ENCODE measurements at regions not wholly inside any gene's neighbourhood (a gene's known extent, or its start where the extent isn't known, plus 50 kb on each side); places are given as distances from the start of the nearest gene placed in this dataset.

GRCh38 chr9:79477241-79477840, 94.4 kb upstream of the TLE4 start:
- no peak for DNase-seq
- Histone ChIP-seq H3K27me3 (replicated peaks in 2 of 5; ENCODE audit: control insufficient read depth in 4 of 5, insufficient read depth in 5 of 5, low read length in 4 of 5) (no peaks in the 10 kb centered on the region), H3K9me3 (ENCODE audit: control extremely low read depth in 1 of 5, control insufficient read depth in 4 of 5, insufficient read depth in 2 of 5, low read depth in 1 of 5, low read length in 4 of 5) (no peaks in the 10 kb centered on the region), H3K27ac (ENCODE audit: insufficient read depth in 1 of 2, low read depth in 1 of 2, low read length in 2 of 2, poor library complexity in 1 of 2, severe bottlenecking in 2 of 2) (no peak overlapping the region), H3K36me3 (ENCODE audit: control insufficient read depth in 4 of 4, insufficient read depth in 4 of 4, low read length in 3 of 4) (no peaks in the 10 kb centered on the region), H3K4me3 (ENCODE audit: control insufficient read depth in 1 of 7, extremely low read depth in 1 of 7, insufficient read depth in 4 of 7, low read depth in 2 of 7, low read length in 6 of 7) (no peak overlapping the region), H3K4me1 (ENCODE audit: control extremely low read depth in 1 of 4, control insufficient read depth in 4 of 4, insufficient read depth in 4 of 4, low read length in 3 of 4) (no peaks in the 10 kb centered on the region)
- WGBS (ENCODE audit: insufficient coverage): 100% methylated on average over 3 of the region's 3 CpGs
- POLR2A ChIA-PET: no interaction called here
- CTCF ChIA-PET: interaction anchor here (2.2 kb wide), 1 partner anchor 14 kb away, joined by 6 read pairs; no protein-coding TSS in a partner anchor

DNA sequence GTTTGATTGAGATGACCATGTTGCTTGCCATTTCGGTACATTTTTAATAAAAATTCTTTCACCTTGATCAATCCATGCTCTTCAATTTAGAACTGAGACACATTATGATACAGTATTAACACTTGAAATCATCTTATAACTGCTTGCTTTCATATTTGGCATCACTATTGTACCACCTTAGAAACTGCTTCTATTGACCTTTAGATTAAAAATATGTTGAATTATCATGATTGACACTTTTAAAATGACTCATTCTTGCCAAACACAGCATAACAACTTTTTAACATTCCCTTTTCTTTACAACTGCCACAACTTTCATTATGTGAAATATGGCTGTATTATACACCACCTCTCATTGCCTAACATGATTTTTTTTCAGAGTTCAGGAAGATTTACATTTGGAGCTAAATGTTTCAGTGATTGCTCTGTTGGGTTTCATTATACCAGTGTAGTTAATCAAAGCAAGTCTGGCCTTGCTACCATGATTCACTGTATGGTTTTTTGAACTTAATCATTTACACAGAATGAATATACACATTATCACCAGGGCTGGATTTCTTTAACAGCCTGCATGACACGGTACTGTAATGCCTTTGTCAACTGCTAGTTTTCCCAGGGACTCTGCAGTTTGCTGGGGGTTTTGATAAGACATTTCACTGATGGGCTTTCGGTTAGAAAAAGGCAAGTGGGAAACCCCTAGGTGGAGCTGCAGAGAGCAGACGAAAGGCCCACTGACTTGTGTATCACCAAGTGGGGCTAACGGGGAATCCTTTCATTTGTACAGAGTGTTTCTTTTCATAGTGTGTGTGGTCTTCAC, 93.6 kb upstream of the TLE4 start:
- Histone ChIP-seq H3K4me3 (ENCODE audit: control insufficient read depth in 1 of 7, extremely low read depth in 1 of 7, insufficient read depth in 4 of 7, low read depth in 2 of 7, low read length in 6 of 7) (no peak overlapping the region), H3K9me3 (ENCODE audit: control extremely low read depth in 1 of 5, control insufficient read depth in 4 of 5, insufficient read depth in 2 of 5, low read depth in 1 of 5, low read length in 4 of 5) (no peaks in the 10 kb centered on the region), H3K36me3 (ENCODE audit: control insufficient read depth in 4 of 4, insufficient read depth in 4 of 4, low read length in 3 of 4) (no peaks in the 10 kb centered on the region), H3K4me1 (ENCODE audit: control extremely low read depth in 1 of 4, control insufficient read depth in 4 of 4, insufficient read depth in 4 of 4, low read length in 3 of 4) (no peaks in the 10 kb centered on the region), H3K27ac (ENCODE audit: insufficient read depth in 1 of 2, low read depth in 1 of 2, low read length in 2 of 2, poor library complexity in 1 of 2, severe bottlenecking in 2 of 2) (no peak overlapping the region), H3K27me3 (replicated peaks in 2 of 5; ENCODE audit: control insufficient read depth in 4 of 5, insufficient read depth in 5 of 5, low read length in 4 of 5) (no peaks in the 10 kb centered on the region)
- peak; percentile 46 to 67 (median 62) for DNase-seq
- CTCF ChIA-PET: interaction anchor here (0.6 to 2.2 kb wide), 6 partner anchors 12 to 698 kb away, joined by 3 to 6 read pairs (median 4); no protein-coding TSS in a partner anchor
- POLR2A ChIA-PET: no interaction called here
- WGBS (ENCODE audit: insufficient coverage): 17% methylated on average over 2 of the region's 5 CpGs

DNA sequence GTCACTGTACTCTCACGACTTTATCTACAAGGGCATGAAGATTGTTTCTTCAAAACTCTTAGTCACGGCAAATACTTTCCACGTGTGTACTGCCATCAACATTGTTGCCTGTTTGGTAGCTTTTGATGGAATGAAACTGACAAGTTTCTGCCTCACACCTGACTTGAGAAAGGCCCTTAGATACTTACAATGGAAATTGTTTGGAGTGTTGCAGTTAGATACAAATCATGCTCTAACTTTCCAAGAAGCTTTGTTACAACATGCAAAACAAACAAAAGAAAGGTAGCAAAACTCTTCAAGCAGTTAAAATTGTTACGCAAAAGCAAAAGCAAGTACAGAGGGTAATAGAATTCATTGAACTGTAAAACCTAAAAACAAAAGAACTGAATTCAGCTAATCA, 91.1 kb upstream of the TLE4 start:
- H3K27ac ChIP-seq (ENCODE audit: insufficient read depth in 1 of 2, low read depth in 1 of 2, low read length in 2 of 2, poor library complexity in 1 of 2, severe bottlenecking in 2 of 2): no peak overlapping the region
- DNase-seq: no peak
- WGBS (ENCODE audit: insufficient coverage): 97% methylated on average over 3 of the region's 4 CpGs
- H3K36me3 ChIP-seq (ENCODE audit: control insufficient read depth in 4 of 4, insufficient read depth in 4 of 4, low read length in 3 of 4): no peaks in the 10 kb centered on the region
- POLR2A ChIA-PET: no interaction called here
- CTCF ChIA-PET: interaction anchor here (1.5 to 2.4 kb wide), 2 partner anchors 10 to 11 kb away, joined by 5 to 12 read pairs; no protein-coding TSS in a partner anchor
- no peaks in the 10 kb centered on the region for H3K27me3 ChIP-seq (replicated peaks in 2 of 5; ENCODE audit: control insufficient read depth in 4 of 5, insufficient read depth in 5 of 5, low read length in 4 of 5)
- H3K4me1 ChIP-seq (ENCODE audit: control extremely low read depth in 1 of 4, control insufficient read depth in 4 of 4, insufficient read depth in 4 of 4, low read length in 3 of 4): no peaks in the 10 kb centered on the region
- H3K4me3 ChIP-seq (ENCODE audit: control insufficient read depth in 1 of 7, extremely low read depth in 1 of 7, insufficient read depth in 4 of 7, low read depth in 2 of 7, low read length in 6 of 7): no peak overlapping the region
- H3K9me3 ChIP-seq (ENCODE audit: control extremely low read depth in 1 of 5, control insufficient read depth in 4 of 5, insufficient read depth in 2 of 5, low read depth in 1 of 5, low read length in 4 of 5): no peaks in the 10 kb centered on the region

DNA sequence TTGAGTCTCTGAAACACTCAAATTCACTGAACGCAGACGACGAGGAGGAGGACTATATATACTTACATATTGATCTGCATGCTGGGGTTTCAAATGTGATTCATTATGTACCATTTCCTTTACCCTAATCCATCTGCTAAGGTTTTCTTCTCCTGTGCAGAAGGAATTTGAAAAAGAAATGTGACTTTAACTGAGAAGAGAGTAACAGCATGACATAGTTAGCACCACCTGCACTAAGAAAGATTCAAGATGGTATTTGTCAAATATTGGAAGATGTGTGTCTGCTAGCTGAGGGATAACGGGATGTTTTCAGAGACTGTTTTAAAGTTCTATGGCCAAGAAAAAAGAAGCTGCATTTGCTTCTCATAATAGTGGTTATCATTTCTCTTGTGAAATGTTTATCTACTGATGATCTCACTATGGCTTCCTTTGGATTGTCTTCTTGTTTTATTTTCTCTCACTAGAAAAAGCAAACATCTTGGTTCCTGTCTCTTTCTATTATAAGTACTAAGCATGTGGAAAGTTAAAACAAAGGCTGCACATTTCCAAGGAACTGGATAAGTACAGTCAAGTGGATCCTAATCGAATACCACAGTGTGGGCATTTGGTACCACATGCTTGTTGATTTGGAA, 89.8 kb upstream of the TLE4 start:
- H3K4me1 ChIP-seq (ENCODE audit: control extremely low read depth in 1 of 4, control insufficient read depth in 4 of 4, insufficient read depth in 4 of 4, low read length in 3 of 4): no peaks in the 10 kb centered on the region
- H3K4me3 ChIP-seq (ENCODE audit: control insufficient read depth in 1 of 7, extremely low read depth in 1 of 7, insufficient read depth in 4 of 7, low read depth in 2 of 7, low read length in 6 of 7): no peak overlapping the region
- POLR2A ChIA-PET: no interaction called here
- no peak overlapping the region for H3K27ac ChIP-seq (ENCODE audit: insufficient read depth in 1 of 2, low read depth in 1 of 2, low read length in 2 of 2, poor library complexity in 1 of 2, severe bottlenecking in 2 of 2)
- CTCF ChIA-PET: interaction anchor here (2.4 kb wide), 1 partner anchor 11 kb away, joined by 12 read pairs; no protein-coding TSS in a partner anchor
- no peak for DNase-seq
- WGBS (ENCODE audit: insufficient coverage): 96% methylated on average over 4 of the region's 5 CpGs
- H3K9me3 ChIP-seq (ENCODE audit: control extremely low read depth in 1 of 5, control insufficient read depth in 4 of 5, insufficient read depth in 2 of 5, low read depth in 1 of 5, low read length in 4 of 5): no peaks in the 10 kb centered on the region
- no peaks in the 10 kb centered on the region for H3K36me3 ChIP-seq (ENCODE audit: control insufficient read depth in 4 of 4, insufficient read depth in 4 of 4, low read length in 3 of 4)
- H3K27me3 ChIP-seq (replicated peaks in 2 of 5; ENCODE audit: control insufficient read depth in 4 of 5, insufficient read depth in 5 of 5, low read length in 4 of 5): no peaks in the 10 kb centered on the region

GRCh38 chr9:79485258-79485657, 86.5 kb upstream of the TLE4 start:
- no peak overlapping the region for H3K4me3 ChIP-seq (ENCODE audit: control insufficient read depth in 1 of 7, extremely low read depth in 1 of 7, insufficient read depth in 4 of 7, low read depth in 2 of 7, low read length in 6 of 7)
- peaks cover 0 to 4% (median 0%) of the 10 kb centered on the region in 4 experiments for H3K4me1 ChIP-seq (ENCODE audit: control extremely low read depth in 1 of 4, control insufficient read depth in 4 of 4, insufficient read depth in 4 of 4, low read length in 3 of 4)
- H3K9me3 ChIP-seq (ENCODE audit: control extremely low read depth in 1 of 5, control insufficient read depth in 4 of 5, insufficient read depth in 2 of 5, low read depth in 1 of 5, low read length in 4 of 5): no peaks in the 10 kb centered on the region
- CTCF ChIA-PET: no interaction called here
- no peaks in the 10 kb centered on the region for H3K36me3 ChIP-seq (ENCODE audit: control insufficient read depth in 4 of 4, insufficient read depth in 4 of 4, low read length in 3 of 4)
- WGBS (ENCODE audit: insufficient coverage): 100% methylated on average over 2 of the region's 3 CpGs
- H3K27me3 ChIP-seq (replicated peaks in 2 of 5; ENCODE audit: control insufficient read depth in 4 of 5, insufficient read depth in 5 of 5, low read length in 4 of 5): no peaks in the 10 kb centered on the region
- POLR2A ChIA-PET: no interaction called here
- H3K27ac ChIP-seq (ENCODE audit: insufficient read depth in 1 of 2, low read depth in 1 of 2, low read length in 2 of 2, poor library complexity in 1 of 2, severe bottlenecking in 2 of 2): no peak overlapping the region
- no peak for DNase-seq

DNA sequence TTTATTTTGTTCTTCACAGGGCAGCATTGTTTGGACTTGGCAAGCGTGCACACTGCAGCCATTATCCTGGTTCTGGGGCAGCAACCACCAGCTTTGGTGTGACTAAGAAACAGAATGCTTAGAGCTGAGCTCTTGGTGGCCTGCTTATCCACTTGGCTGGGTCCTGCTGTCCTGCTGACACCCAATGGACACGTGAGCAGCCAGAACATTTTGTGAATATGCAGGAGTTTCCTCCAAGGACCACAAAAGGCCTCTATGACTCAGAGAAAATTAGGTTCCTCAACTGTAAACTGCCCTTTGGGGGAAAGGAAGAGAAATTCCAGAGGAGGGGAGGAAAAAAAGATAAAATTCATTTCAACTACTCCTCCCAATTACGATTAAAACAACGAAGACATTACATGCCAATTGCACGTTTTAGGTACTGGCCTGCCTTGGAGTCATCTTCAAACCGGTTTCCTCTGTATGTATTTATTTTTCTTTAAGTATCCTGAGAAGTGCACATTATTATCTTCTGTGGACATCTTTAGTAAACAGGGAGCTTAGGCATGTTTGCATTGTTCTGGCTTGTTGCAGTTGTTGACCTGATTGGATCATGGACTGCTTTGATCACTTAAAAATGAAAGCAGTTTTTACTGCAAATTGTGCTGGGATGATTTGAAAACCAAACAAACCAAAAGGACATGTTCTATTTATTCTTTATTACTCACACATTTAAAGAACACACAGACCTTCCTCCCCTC, 82.3 kb upstream of the TLE4 start:
- DNase-seq: peak in 2 of 3 donors; percentile 22 to 38
- H3K27me3 ChIP-seq (replicated peaks in 2 of 5; ENCODE audit: control insufficient read depth in 4 of 5, insufficient read depth in 5 of 5, low read length in 4 of 5): no peaks in the 10 kb centered on the region
- H3K27ac ChIP-seq (ENCODE audit: insufficient read depth in 1 of 2, low read depth in 1 of 2, low read length in 2 of 2, poor library complexity in 1 of 2, severe bottlenecking in 2 of 2): no peak overlapping the region
- peaks cover 0 to 4% (median 0%) of the 10 kb centered on the region in 4 experiments for H3K4me1 ChIP-seq (ENCODE audit: control extremely low read depth in 1 of 4, control insufficient read depth in 4 of 4, insufficient read depth in 4 of 4, low read length in 3 of 4)
- H3K36me3 ChIP-seq (ENCODE audit: control insufficient read depth in 4 of 4, insufficient read depth in 4 of 4, low read length in 3 of 4): no peaks in the 10 kb centered on the region
- H3K9me3 ChIP-seq (ENCODE audit: control extremely low read depth in 1 of 5, control insufficient read depth in 4 of 5, insufficient read depth in 2 of 5, low read depth in 1 of 5, low read length in 4 of 5): peaks cover 0 to 6% (median 0%) of the 10 kb centered on the region in 5 experiments
- ChIA-PET CTCF (interaction anchor here (0.6 kb wide), 1 partner anchor 147 kb away, joined by 3 read pairs; no protein-coding TSS in a partner anchor), POLR2A (no interaction called here)
- H3K4me3 ChIP-seq (ENCODE audit: control insufficient read depth in 1 of 7, extremely low read depth in 1 of 7, insufficient read depth in 4 of 7, low read depth in 2 of 7, low read length in 6 of 7): no peak overlapping the region
- WGBS (ENCODE audit: insufficient coverage): 100% methylated on average over 1 of the region's 6 CpGs

Data from common myeloid progenitor, CD34-positive (primary cell).